ENCODE measurements at regions not wholly inside any gene's neighbourhood (a gene's known extent, or its start where the extent isn't known, plus 50 kb on each side); places are given as distances from the start of the nearest gene placed in this dataset.

GRCh38 chr12:77559400-77560074, 271.2 kb upstream of the NAV3 start:
- TF ChIP-seq CTCF (IDR thresholded peaks at IDR 0.05; ENCODE audit: extremely low read depth in 1 of 2, insufficient read depth in 1 of 2, low read depth in 1 of 2, low read length in 2 of 2): no peak
- no peak for TF ChIP-seq EZH2 (IDR thresholded peaks at IDR 0.05; ENCODE audit: borderline replicate concordance, low read depth, low read length, severe bottlenecking)
- TF ChIP-seq POLR2AphosphoS5 (IDR thresholded peaks at IDR 0.05; ENCODE audit: insufficient read depth, low read depth, low read length): no peak
- no peak for TF ChIP-seq POLR2A (IDR thresholded peaks at IDR 0.05; ENCODE audit: low read depth, low read length)
- no peak for TF ChIP-seq MYC (IDR thresholded peaks at IDR 0.05; ENCODE audit: low read depth, low read length)

All from endothelial cell of umbilical vein (primary cell).